Activated naive CD4-positive, alpha-beta T cell treated with anti-CD3 and anti-CD28 coated beads, Interleukin-2, amount 50 U/mL, for 24 hours (primary cell): ENCODE measurements at regions not wholly inside any gene's neighbourhood (a gene's known extent, or its start where the extent isn't known, plus 50 kb on each side); places are given as distances from the start of the nearest gene placed in this dataset.

ENCODE experiments used
- H3K27ac Mint-ChIP-seq: one replicate; pipeline ENCODE4 v1.8.0; 2021; ENCODE audit warnings: mild to moderate bottlenecking, mixed read lengths
- H3K27me3 Mint-ChIP-seq: one replicate; pipeline ENCODE4 v1.8.0; 2021; ENCODE audit warnings: mixed read lengths
- H3K36me3 Mint-ChIP-seq: one replicate; pipeline ENCODE4 v1.8.0; 2021; ENCODE audit warnings: mixed read lengths
- H3K4me1 Mint-ChIP-seq: one replicate; pipeline ENCODE4 v1.8.0; 2021; ENCODE audit warnings: mixed read lengths
- H3K4me3 Mint-ChIP-seq: one replicate; pipeline ENCODE4 v1.8.0; 2021; ENCODE audit warnings: mild to moderate bottlenecking, mixed read lengths
- H3K9me3 Mint-ChIP-seq: one replicate; pipeline ENCODE4 v1.8.0; 2021; ENCODE audit warnings: mixed read lengths

DNA sequence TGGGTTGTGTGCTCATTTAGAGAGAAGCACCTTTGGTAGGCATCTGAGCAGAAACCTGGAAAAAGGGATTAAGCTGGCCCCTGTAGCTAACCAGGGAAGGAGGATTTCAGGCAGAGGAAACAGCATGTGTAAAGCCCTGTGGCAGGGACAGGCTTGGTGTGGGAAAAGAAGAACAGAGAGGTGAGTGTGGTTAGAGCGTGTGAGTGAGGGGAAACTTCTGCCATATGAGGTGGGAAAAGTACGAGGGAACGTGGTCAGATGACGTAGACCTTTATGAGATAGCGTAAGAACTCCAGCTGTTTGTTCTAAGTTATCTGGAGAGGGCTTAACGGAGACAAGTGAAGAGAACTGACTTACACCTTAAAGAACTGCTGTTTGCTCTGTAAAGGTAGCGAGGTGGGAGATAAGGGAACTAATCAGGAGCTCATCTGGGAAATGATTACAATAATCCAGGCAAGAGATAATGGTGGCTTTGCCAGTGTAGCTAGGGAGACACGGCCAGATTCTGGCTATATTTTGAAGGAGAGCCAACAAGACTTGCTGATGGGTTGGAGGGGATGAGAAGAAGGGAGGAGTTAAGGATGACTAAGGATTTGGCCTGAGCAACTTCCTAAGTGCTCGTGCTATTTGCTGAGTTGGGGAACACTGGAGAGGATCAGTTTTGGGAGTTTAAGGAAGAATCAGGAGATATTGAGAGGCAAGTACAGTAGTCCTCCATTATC is 234.0 kb downstream of the ETNK1 start:
- no peaks in the 10 kb centered on the region for H3K9me3 Mint-ChIP-seq
- H3K27me3 Mint-ChIP-seq, result peaks cover 7% of the 10 kb centered on the region
- H3K4me1 Mint-ChIP-seq, result no peaks in the 10 kb centered on the region
- no peak overlapping the region for H3K27ac Mint-ChIP-seq
- H3K36me3 Mint-ChIP-seq, result no peaks in the 10 kb centered on the region
- H3K4me3 Mint-ChIP-seq, result no peak overlapping the region

DNA sequence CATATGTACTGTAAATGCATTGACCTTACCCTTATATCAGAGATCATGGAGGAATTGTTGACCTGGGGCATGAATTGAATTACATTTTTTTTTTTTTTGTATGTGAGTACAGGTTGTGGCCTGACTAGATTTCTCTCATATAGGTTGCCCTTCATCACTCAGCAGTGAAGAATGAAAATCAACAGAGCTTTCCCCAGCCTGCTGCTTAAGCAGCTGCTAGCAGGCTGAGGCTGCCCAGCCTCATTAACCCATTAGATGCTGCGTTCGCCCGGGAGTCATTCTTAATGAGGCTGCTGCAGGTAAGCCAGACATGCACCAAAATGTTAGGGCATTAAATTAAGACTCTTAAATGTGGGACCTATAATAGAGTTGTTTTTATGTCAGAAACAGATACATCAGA is 236.0 kb downstream of the ETNK1 start:
- no peaks in the 10 kb centered on the region for H3K36me3 Mint-ChIP-seq
- H3K4me3 Mint-ChIP-seq, result no peak overlapping the region
- H3K27me3 Mint-ChIP-seq, result peaks cover 7% of the 10 kb centered on the region
- no peaks in the 10 kb centered on the region for H3K4me1 Mint-ChIP-seq
- no peak overlapping the region for H3K27ac Mint-ChIP-seq
- H3K9me3 Mint-ChIP-seq, result no peaks in the 10 kb centered on the region

- Mint-ChIP-seq H3K27me3 (peaks cover 4% of the 10 kb centered on the region), H3K4me3 (no peak overlapping the region), H3K27ac (no peak overlapping the region), H3K36me3 (no peaks in the 10 kb centered on the region), H3K9me3 (no peaks in the 10 kb centered on the region), H3K4me1 (no peaks in the 10 kb centered on the region)
Measured at GRCh38 chr12:22865822-22866221, 240.9 kb downstream of the ETNK1 start.

GRCh38 chr12:22866406-22866805 is 241.4 kb downstream of the ETNK1 start:
- Mint-ChIP-seq H3K27ac (no peak overlapping the region), H3K27me3 (peaks cover 4% of the 10 kb centered on the region), H3K36me3 (no peaks in the 10 kb centered on the region), H3K9me3 (no peaks in the 10 kb centered on the region), H3K4me3 (no peak overlapping the region), H3K4me1 (no peaks in the 10 kb centered on the region)

GRCh38 chr12:22874151-22874550 is 249.2 kb downstream of the ETNK1 start:
- Mint-ChIP-seq H3K4me3 (no peak overlapping the region), H3K27me3 (peaks cover 3% of the 10 kb centered on the region), H3K9me3 (no peaks in the 10 kb centered on the region)

DNA sequence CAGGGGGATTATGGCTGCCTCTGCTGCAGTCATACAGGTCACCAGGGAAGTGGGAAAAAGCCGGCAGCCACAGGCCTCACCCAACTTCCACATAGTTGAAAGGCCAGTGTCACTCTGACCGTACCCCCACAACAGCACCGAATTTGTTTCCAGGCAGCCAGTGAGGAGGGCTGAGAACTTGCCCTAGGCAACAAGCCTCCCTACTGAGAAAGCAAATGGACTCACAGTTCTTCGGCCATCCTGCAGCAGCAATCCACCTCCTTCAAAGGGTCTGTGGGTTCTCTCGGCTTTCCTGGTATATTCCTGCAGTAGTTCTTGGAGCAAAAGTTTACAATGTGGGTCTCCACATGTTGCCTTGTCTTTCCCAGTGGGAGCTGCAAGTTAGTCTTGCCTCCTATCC is 251.3 kb downstream of the ETNK1 start:
- H3K4me3 Mint-ChIP-seq, result no peak overlapping the region
- H3K9me3 Mint-ChIP-seq, result no peaks in the 10 kb centered on the region
- H3K27ac Mint-ChIP-seq, result no peak overlapping the region
- H3K36me3 Mint-ChIP-seq, result no peaks in the 10 kb centered on the region
- peaks cover 3% of the 10 kb centered on the region for H3K27me3 Mint-ChIP-seq
- H3K4me1 Mint-ChIP-seq, result no peaks in the 10 kb centered on the region

More at GRCh38 chr12:22874151-22874550, 249.2 kb downstream of the ETNK1 start:
- H3K4me1 Mint-ChIP-seq, result no peaks in the 10 kb centered on the region
- no peak overlapping the region for H3K27ac Mint-ChIP-seq
- H3K36me3 Mint-ChIP-seq, result no peaks in the 10 kb centered on the region

- H3K36me3 Mint-ChIP-seq, result no peaks in the 10 kb centered on the region
- H3K4me1 Mint-ChIP-seq, result no peaks in the 10 kb centered on the region
- no peak overlapping the region for H3K4me3 Mint-ChIP-seq
- H3K27ac Mint-ChIP-seq, result no peak overlapping the region
- no peaks in the 10 kb centered on the region for H3K9me3 Mint-ChIP-seq
- peaks cover 3% of the 10 kb centered on the region for H3K27me3 Mint-ChIP-seq
Measured at GRCh38 chr12:22879203-22879602, 254.2 kb downstream of the ETNK1 start.

DNA sequence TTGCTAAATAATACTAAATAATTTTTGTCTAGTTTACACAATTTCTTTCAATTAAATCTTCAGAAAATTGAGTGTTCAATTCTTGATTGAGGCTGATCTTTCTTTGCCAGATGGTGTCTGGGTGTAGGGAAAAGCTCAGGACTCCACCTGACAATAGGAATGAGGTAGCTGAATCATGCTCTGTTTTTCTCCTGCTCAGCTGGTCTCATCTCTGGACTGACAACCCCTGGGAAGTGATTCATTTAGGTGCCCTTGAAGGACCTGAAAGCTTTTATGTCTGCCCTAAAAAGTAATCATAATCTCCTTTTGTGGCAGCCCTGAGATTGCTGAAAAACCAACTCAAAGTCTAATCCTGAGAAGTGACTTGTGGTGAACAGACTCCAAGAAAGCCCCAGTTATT is 255.4 kb downstream of the ETNK1 start:
- Mint-ChIP-seq H3K4me1 (no peaks in the 10 kb centered on the region), H3K4me3 (no peak overlapping the region), H3K9me3 (no peaks in the 10 kb centered on the region), H3K27ac (no peak overlapping the region), H3K36me3 (no peaks in the 10 kb centered on the region), H3K27me3 (peaks cover 3% of the 10 kb centered on the region)

DNA sequence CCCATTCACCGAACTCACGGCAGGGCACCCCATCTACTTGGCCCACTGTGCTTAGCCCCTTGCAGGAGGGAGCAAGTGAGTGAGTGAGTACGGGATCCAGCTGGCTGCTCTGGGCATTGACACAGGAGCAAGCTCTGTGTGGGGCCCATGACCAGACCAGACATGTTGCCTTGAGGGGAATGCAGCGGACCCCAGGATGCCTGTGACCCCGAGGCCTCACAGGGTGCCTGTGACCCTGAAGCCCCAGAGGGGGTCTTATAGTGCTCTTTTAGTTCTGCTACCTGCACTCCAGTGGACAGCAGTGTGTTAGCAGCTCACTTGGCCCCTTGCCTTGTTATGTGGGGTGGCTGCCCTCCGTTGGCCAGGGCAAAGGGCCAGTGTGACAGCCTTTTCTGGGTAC is 255.8 kb downstream of the ETNK1 start:
- Mint-ChIP-seq H3K27ac (no peak overlapping the region), H3K36me3 (no peaks in the 10 kb centered on the region), H3K9me3 (no peaks in the 10 kb centered on the region), H3K27me3 (peaks cover 3% of the 10 kb centered on the region), H3K4me1 (no peaks in the 10 kb centered on the region), H3K4me3 (no peak overlapping the region)

DNA sequence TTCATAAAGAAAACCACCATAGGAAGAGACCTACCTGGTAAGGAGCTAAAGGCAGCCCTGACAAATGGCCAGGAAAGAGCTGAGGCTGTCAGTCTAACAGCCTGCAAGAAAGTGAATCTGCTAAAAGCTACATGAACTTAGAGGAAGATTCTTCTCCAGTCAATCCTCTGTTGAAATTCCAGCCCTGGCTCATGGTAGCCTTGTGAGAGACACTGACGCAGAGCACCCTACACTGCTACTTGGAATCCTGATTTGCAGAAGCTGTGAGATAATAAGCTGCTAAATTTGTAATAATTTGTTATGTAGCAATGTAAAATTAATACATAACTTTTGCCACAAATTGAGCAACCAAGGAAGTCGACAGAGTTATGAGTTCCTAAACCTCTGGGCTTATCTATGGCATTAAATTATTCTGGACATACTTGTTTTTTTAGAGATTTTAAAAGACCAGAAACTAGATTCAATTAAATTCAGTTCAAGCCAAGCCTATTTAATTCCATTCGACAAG is 257.0 kb downstream of the ETNK1 start:
- Mint-ChIP-seq H3K27ac (no peak overlapping the region), H3K9me3 (peaks cover 5% of the 10 kb centered on the region), H3K4me1 (no peaks in the 10 kb centered on the region), H3K27me3 (peaks cover 3% of the 10 kb centered on the region), H3K4me3 (no peak overlapping the region), H3K36me3 (no peaks in the 10 kb centered on the region)

- no peaks in the 10 kb centered on the region for H3K36me3 Mint-ChIP-seq
- H3K9me3 Mint-ChIP-seq, result peaks cover 6% of the 10 kb centered on the region
- no peaks in the 10 kb centered on the region for H3K4me1 Mint-ChIP-seq
- no peak overlapping the region for H3K27ac Mint-ChIP-seq
- H3K4me3 Mint-ChIP-seq, result no peak overlapping the region
- H3K27me3 Mint-ChIP-seq, result peaks cover 3% of the 10 kb centered on the region
Measured at GRCh38 chr12:22882559-22882958, 257.6 kb downstream of the ETNK1 start.

GRCh38 chr12:22893878-22894277 is 268.9 kb downstream of the ETNK1 start:
- H3K9me3 Mint-ChIP-seq, result peaks cover 6% of the 10 kb centered on the region
- no peaks in the 10 kb centered on the region for H3K4me1 Mint-ChIP-seq
- peaks cover 1% of the 10 kb centered on the region for H3K27me3 Mint-ChIP-seq
- H3K4me3 Mint-ChIP-seq, result no peak overlapping the region
- no peaks in the 10 kb centered on the region for H3K36me3 Mint-ChIP-seq
- H3K27ac Mint-ChIP-seq, result no peak overlapping the region

DNA sequence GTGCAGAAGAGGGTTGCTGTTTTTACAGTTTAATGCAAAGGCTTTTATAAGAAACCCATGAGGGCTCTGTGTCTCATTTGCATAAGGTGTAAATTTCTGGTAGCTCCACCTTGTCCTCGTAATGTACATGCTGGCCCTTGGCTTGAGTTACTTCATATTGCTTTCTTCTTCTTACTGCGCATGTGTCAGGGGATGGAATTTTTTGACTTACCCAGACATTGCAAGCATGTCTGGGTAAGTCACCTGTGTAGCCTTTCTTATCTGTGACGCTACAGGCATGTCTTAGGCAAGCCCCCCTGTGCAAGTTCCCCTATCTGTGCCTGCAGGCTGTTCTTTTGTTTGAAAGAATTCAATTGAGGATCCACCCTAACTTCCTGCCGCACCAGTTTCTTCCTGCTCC is 274.2 kb downstream of the ETNK1 start:
- H3K27ac Mint-ChIP-seq, result no peak overlapping the region
- no peak overlapping the region for H3K4me3 Mint-ChIP-seq
- H3K36me3 Mint-ChIP-seq, result no peaks in the 10 kb centered on the region
- no peaks in the 10 kb centered on the region for H3K4me1 Mint-ChIP-seq
- H3K9me3 Mint-ChIP-seq, result no peaks in the 10 kb centered on the region
- peaks cover 1% of the 10 kb centered on the region for H3K27me3 Mint-ChIP-seq

DNA sequence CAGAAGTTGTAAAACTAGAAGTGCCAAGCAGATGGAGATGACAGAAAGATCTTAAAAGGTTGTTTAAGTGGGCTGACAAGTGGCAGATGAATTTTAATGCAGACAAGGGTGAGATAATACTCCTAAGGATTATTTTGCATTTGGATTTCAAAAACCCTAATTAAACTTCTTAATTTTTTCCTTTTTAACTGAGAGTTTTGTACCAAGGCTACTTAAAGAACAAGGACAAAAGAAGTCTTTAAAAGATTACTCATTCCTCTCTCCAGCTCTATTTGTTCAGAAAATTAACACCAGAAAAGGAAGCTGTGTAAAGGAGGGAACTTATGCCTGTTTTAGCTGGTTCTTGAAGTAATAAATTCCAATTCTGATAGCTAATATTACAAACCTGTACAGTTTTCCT is 275.4 kb downstream of the ETNK1 start:
- H3K9me3 Mint-ChIP-seq, result no peaks in the 10 kb centered on the region

DNA sequence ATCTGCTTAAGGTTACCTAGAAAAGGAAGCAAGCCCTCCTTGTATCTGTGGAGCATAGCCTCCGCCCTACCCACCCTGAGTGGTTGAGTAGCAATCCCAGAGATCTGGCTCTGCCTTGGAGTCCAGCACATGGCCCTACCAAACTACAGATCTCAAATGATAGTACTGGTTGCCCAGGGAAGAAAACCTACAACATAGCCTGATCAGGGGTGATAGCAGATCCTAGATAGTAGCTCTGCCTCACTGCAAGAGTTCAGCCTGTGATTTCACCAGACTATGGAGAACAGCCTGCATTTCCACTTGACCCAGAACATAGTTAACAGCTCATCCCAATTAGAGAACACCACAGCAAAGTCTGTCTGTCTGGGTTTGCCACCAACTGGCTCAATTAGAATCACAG is 279.5 kb downstream of the ETNK1 start:
- Mint-ChIP-seq H3K36me3 (no peaks in the 10 kb centered on the region), H3K4me1 (no peaks in the 10 kb centered on the region), H3K4me3 (no peak overlapping the region), H3K27ac (no peak overlapping the region), H3K27me3 (no peaks in the 10 kb centered on the region), H3K9me3 (no peaks in the 10 kb centered on the region)

More for the DNA sequence above, 275.4 kb downstream of the ETNK1 start:
- Mint-ChIP-seq H3K4me3 (no peak overlapping the region), H3K36me3 (no peaks in the 10 kb centered on the region), H3K27me3 (peaks cover 1% of the 10 kb centered on the region), H3K27ac (no peak overlapping the region), H3K4me1 (no peaks in the 10 kb centered on the region)

GRCh38 chr12:22916241-22916640 is 291.3 kb downstream of the ETNK1 start:
- no peaks in the 10 kb centered on the region for H3K27me3 Mint-ChIP-seq
- H3K9me3 Mint-ChIP-seq, result no peaks in the 10 kb centered on the region
- no peak overlapping the region for H3K27ac Mint-ChIP-seq
- no peaks in the 10 kb centered on the region for H3K36me3 Mint-ChIP-seq
- H3K4me1 Mint-ChIP-seq, result no peaks in the 10 kb centered on the region
- H3K4me3 Mint-ChIP-seq, result no peak overlapping the region

DNA sequence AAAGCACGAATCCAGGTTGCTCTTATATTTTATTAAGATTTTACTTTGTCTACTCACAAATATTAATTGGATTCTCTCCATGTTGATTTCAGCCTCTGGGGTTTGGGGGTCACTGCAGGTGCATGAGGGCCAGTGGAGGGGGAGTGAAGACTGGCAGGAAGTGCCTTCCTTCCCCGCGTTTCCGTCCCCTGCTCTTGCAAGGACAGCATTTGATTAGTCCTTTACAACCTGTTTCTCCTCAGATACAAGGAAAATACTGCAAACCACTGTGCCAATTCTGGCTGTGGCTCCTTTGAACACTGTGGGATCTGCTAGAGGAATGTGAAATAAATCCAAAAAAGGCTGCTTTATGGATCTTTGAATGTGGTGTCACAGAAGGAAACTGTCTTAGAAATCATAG is 291.8 kb downstream of the ETNK1 start:
- H3K27ac Mint-ChIP-seq, result no peak overlapping the region
- no peaks in the 10 kb centered on the region for H3K36me3 Mint-ChIP-seq
- H3K4me1 Mint-ChIP-seq, result no peaks in the 10 kb centered on the region
- no peaks in the 10 kb centered on the region for H3K27me3 Mint-ChIP-seq
- H3K4me3 Mint-ChIP-seq, result no peak overlapping the region
- no peaks in the 10 kb centered on the region for H3K9me3 Mint-ChIP-seq
